ENCODE measurements at regions not wholly inside any gene's neighbourhood (a gene's known extent, or its start where the extent isn't known, plus 50 kb on each side); places are given as distances from the start of the nearest gene placed in this dataset.

DNA sequence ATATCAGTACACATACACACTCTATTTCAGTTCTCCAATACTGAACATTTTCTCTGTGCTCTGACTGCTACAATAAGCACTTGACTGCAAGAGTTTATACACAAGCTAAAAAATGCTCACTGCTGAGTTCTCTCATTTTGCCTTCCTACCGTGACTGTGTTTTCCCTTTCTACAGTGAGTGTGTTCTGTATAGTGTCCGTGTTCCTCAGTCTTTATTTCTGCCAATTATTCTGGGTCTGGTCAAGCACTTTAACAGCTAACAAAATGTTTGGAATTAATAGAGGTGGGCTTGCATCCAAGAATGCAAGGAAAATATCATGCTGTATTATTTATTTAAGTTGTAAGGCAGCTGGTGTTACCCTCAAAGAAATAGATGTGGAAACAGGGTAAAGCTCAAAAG is 217.0 kb upstream of the NREP start:
- Mint-ChIP-seq H3K27me3 (ENCODE audit: insufficient read depth, low read depth, poor library complexity) (peaks cover 2% of the 10 kb centered on the region), H3K36me3 (ENCODE audit: low read depth) (no peaks in the 10 kb centered on the region), H3K9me3 (no peaks in the 10 kb centered on the region), H3K4me1 (0 out of 3 replicates have a peak, but pooled peaks cover 2% of the 10 kb centered on the region), H3K27ac (no peak overlapping the region), H3K4me3 (no peak overlapping the region)
- Histone ChIP-seq H3K79me2 (replicated peaks; ENCODE audit: insufficient read depth) (no peaks in the 10 kb centered on the region), H3K36me3 (ENCODE audit: insufficient read depth) (no peaks in the 10 kb centered on the region), H3K4me1 (ENCODE audit: insufficient read depth) (no peaks in the 10 kb centered on the region), H3K9me2 (ENCODE audit: insufficient read depth) (peaks cover 4% of the 10 kb centered on the region), H3K4me3 (no peak overlapping the region), H4K20me1 (replicated peaks; ENCODE audit: insufficient read depth) (no peaks in the 10 kb centered on the region), H3K4me2 (no peak overlapping the region), H3K27ac (ENCODE audit: low read depth) (no peak overlapping the region), H3F3A (replicated peaks; ENCODE audit: low read depth) (no peaks in the 10 kb centered on the region), H2AFZ (no peak overlapping the region), H3K27me3 (ENCODE audit: insufficient read depth) (no peaks in the 10 kb centered on the region)
- no peak for ATAC-seq
- DNase-seq (ENCODE audit: low spot score) = no peak
- TF ChIP-seq EZH2phosphoT487 (IDR thresholded peaks at IDR 0.05; ENCODE audit: unreplicated experiment) (no peak), NANOG (IDR thresholded peaks at IDR 0.05; ENCODE audit: borderline replicate concordance) (no peak), ZNF114 (CRISPR knock-in tag; IDR thresholded peaks at IDR 0.05) (no peak), STAT1 (IDR thresholded peaks at IDR 0.05; ENCODE audit: unreplicated experiment) (no peak), CREB1 (CRISPR knock-in tag; IDR thresholded peaks at IDR 0.05; ENCODE audit: low read depth) (no peak), REST (IDR thresholded peaks at IDR 0.05; ENCODE audit: unreplicated experiment) (no peak), ETS1 (IDR thresholded peaks at IDR 0.05) (no peak), ZNF331 (CRISPR knock-in tag; IDR thresholded peaks at IDR 0.05; ENCODE audit: low read depth) (no peak), EZH2 (IDR thresholded peaks at IDR 0.05; ENCODE audit: low read depth, unreplicated experiment) (no peak), JUNB (IDR thresholded peaks at IDR 0.05; ENCODE audit: unreplicated experiment) (no peak), POLR2AphosphoS5 (IDR thresholded peaks at IDR 0.05; ENCODE audit: low read depth) (no peak)
- TF ChIP-seq, protein P1, sequence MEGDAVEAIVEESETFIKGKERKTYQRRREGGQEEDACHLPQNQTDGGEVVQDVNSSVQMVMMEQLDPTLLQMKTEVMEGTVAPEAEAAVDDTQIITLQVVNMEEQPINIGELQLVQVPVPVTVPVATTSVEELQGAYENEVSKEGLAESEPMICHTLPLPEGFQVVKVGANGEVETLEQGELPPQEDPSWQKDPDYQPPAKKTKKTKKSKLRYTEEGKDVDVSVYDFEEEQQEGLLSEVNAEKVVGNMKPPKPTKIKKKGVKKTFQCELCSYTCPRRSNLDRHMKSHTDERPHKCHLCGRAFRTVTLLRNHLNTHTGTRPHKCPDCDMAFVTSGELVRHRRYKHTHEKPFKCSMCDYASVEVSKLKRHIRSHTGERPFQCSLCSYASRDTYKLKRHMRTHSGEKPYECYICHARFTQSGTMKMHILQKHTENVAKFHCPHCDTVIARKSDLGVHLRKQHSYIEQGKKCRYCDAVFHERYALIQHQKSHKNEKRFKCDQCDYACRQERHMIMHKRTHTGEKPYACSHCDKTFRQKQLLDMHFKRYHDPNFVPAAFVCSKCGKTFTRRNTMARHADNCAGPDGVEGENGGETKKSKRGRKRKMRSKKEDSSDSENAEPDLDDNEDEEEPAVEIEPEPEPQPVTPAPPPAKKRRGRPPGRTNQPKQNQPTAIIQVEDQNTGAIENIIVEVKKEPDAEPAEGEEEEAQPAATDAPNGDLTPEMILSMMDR (conservative IDR thresholded peaks at IDR 0.05; ENCODE audit: low read depth in 2 of 2) = no peak

All from GM23338 (cell line).